ENCODE measurements at regions not wholly inside any gene's neighbourhood (a gene's known extent, or its start where the extent isn't known, plus 50 kb on each side); places are given as distances from the start of the nearest gene placed in this dataset.

- ATAC-seq (no peak), DNase-seq (no peak)
- no peak overlapping the region for H3K4me3 ChIP-seq (ENCODE audit: low read length)
- no peak overlapping the region for H3K27ac ChIP-seq (ENCODE audit: low read length)
- no peak overlapping the region for H3K9ac ChIP-seq (ENCODE audit: low read length)
- no peak overlapping the region for H3K4me2 ChIP-seq (ENCODE audit: low read length)
- ChIA-PET CTCF (no interaction called here), POLR2A (ENCODE audit: unreplicated experiment) (no interaction called here)
- H4K20me1 ChIP-seq (ENCODE audit: low read length), result no peaks in the 10 kb centered on the region
- peaks cover 4% of the 10 kb centered on the region; the same call in 1 of the 2 replicates for H3K4me1 ChIP-seq (ENCODE audit: insufficient read depth, low read length)
- H3K9me2 ChIP-seq (replicated peaks; ENCODE audit: low read length), result no peaks in the 10 kb centered on the region
- H3K79me2 ChIP-seq (ENCODE audit: low read length), result no peaks in the 10 kb centered on the region
- no peaks in the 10 kb centered on the region for H3F3A ChIP-seq (ENCODE audit: low read length, unreplicated experiment)
- no TSS peak for BruUV-seq (replicated peaks)
- intact Hi-C loops (cut with micrococcal nuclease), result no loop called here
- TF ChIP-seq EZH2 (IDR thresholded peaks at IDR 0.05; ENCODE audit: low read length, unreplicated experiment) (no peak), EZH2phosphoT487 (IDR thresholded peaks at IDR 0.05; ENCODE audit: borderline replicate concordance, low read length) (no peak)
- TF ChIP-seq, protein P1, sequence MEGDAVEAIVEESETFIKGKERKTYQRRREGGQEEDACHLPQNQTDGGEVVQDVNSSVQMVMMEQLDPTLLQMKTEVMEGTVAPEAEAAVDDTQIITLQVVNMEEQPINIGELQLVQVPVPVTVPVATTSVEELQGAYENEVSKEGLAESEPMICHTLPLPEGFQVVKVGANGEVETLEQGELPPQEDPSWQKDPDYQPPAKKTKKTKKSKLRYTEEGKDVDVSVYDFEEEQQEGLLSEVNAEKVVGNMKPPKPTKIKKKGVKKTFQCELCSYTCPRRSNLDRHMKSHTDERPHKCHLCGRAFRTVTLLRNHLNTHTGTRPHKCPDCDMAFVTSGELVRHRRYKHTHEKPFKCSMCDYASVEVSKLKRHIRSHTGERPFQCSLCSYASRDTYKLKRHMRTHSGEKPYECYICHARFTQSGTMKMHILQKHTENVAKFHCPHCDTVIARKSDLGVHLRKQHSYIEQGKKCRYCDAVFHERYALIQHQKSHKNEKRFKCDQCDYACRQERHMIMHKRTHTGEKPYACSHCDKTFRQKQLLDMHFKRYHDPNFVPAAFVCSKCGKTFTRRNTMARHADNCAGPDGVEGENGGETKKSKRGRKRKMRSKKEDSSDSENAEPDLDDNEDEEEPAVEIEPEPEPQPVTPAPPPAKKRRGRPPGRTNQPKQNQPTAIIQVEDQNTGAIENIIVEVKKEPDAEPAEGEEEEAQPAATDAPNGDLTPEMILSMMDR (conservative IDR thresholded peaks at IDR 0.05; ENCODE audit: low read depth, low read length), result no peak
- H3K9me3 ChIP-seq (ENCODE audit: low read length), result no peaks in the 10 kb centered on the region; the same call in 1 of the 2 replicates
- H3K36me3 ChIP-seq (ENCODE audit: low read depth, low read length), result no peaks in the 10 kb centered on the region
- H3K27me3 ChIP-seq (ENCODE audit: low read length), result no peaks in the 10 kb centered on the region
- no peak overlapping the region for H2AFZ ChIP-seq (ENCODE audit: low read length)
These were observed 1180.0 kb upstream of the TENM4 start for GRCh38 chr11:80620867-80621266.

DNA sequence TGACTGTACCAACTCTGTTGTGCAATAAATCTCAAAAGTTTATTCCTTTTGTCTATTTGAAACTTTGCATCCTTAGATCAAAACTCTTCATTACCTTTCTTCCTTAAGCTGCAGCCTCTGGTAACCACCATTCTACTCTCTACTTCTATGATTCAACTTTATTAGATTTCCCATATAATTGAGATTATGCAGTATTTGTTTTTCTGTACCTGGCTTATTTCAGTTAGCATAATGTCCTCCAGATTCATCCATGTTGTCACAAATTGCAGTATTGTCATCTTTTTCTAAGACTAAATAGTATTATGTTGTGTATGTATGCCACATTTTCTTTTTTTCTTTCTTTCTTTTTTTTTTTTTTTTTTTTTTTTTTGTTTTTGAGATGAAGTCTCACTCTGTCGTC, 1176.3 kb upstream of the TENM4 start:
- ChIA-PET POLR2A (ENCODE audit: unreplicated experiment) (no interaction called here), CTCF (no interaction called here)
- Histone ChIP-seq H3K79me2 (ENCODE audit: low read length) (no peaks in the 10 kb centered on the region), H3F3A (ENCODE audit: low read length, unreplicated experiment) (no peaks in the 10 kb centered on the region), H3K9me3 (ENCODE audit: low read length) (no peaks in the 10 kb centered on the region), H3K4me2 (ENCODE audit: low read length) (no peak overlapping the region), H3K4me3 (ENCODE audit: low read length) (no peak overlapping the region), H4K20me1 (ENCODE audit: low read length) (no peaks in the 10 kb centered on the region), H3K9me2 (replicated peaks; ENCODE audit: low read length) (no peaks in the 10 kb centered on the region), H2AFZ (ENCODE audit: low read length) (no peak overlapping the region), H3K27ac (ENCODE audit: low read length) (no peak overlapping the region), H3K4me1 (ENCODE audit: insufficient read depth, low read length) (peaks cover 4% of the 10 kb centered on the region; the same call in 1 of the 2 replicates), H3K27me3 (ENCODE audit: low read length) (no peaks in the 10 kb centered on the region), H3K9ac (ENCODE audit: low read length) (no peak overlapping the region), H3K36me3 (ENCODE audit: low read depth, low read length) (no peaks in the 10 kb centered on the region)
- no TSS peak for BruUV-seq (replicated peaks)
- no peak for TF ChIP-seq EZH2phosphoT487 (IDR thresholded peaks at IDR 0.05; ENCODE audit: borderline replicate concordance, low read length)
- TF ChIP-seq, protein P1 (conservative IDR thresholded peaks at IDR 0.05; ENCODE audit: low read depth, low read length), result no peak
- TF ChIP-seq EZH2 (IDR thresholded peaks at IDR 0.05; ENCODE audit: low read length, unreplicated experiment), result no peak
- ATAC-seq, result no peak
- DNase-seq, result no peak
- intact Hi-C loops (cut with micrococcal nuclease), result no loop called here

- no TSS peak for BruUV-seq (replicated peaks)
- ATAC-seq, result no peak
- Histone ChIP-seq H3K79me2 (ENCODE audit: low read length) (no peaks in the 10 kb centered on the region), H3K27me3 (ENCODE audit: low read length) (no peaks in the 10 kb centered on the region), H3K9me2 (replicated peaks; ENCODE audit: low read length) (no peaks in the 10 kb centered on the region), H3K4me2 (ENCODE audit: low read length) (no peak overlapping the region), H3K27ac (ENCODE audit: low read length) (no peak overlapping the region), H2AFZ (ENCODE audit: low read length) (no peak overlapping the region), H3K4me1 (ENCODE audit: insufficient read depth, low read length) (peaks cover 4% of the 10 kb centered on the region; the same call in 1 of the 2 replicates), H3K9ac (ENCODE audit: low read length) (no peak overlapping the region), H3K36me3 (ENCODE audit: low read depth, low read length) (no peaks in the 10 kb centered on the region), H4K20me1 (ENCODE audit: low read length) (no peaks in the 10 kb centered on the region), H3K9me3 (ENCODE audit: low read length) (no peaks in the 10 kb centered on the region), H3K4me3 (ENCODE audit: low read length) (no peak overlapping the region), H3F3A (ENCODE audit: low read length, unreplicated experiment) (no peaks in the 10 kb centered on the region)
- POLR2A ChIA-PET (ENCODE audit: unreplicated experiment), result no interaction called here
- no peak for DNase-seq
- CTCF ChIA-PET, result no interaction called here
- intact Hi-C loops (cut with micrococcal nuclease), result no loop called here
- no peak for TF ChIP-seq EZH2phosphoT487 (IDR thresholded peaks at IDR 0.05; ENCODE audit: borderline replicate concordance, low read length)
- TF ChIP-seq, protein P1 (conservative IDR thresholded peaks at IDR 0.05; ENCODE audit: low read depth, low read length), result no peak
- no peak for TF ChIP-seq EZH2 (IDR thresholded peaks at IDR 0.05; ENCODE audit: low read length, unreplicated experiment)
These were observed 1175.4 kb upstream of the TENM4 start for GRCh38 chr11:80616070-80616800.

All from PC-3 (cell line).